GM19025 (cell line): ENCODE measurements at regions not wholly inside any gene's neighbourhood (a gene's known extent, or its start where the extent isn't known, plus 50 kb on each side); places are given as distances from the start of the nearest gene placed in this dataset.

Source experiments
- ATAC-seq: cut with Tn5 transposase; IDR thresholded peaks from one replicate; pipeline ENCODE4 v1.9.1; 2021; ENCODE audit warnings: mild to moderate bottlenecking, low read depth, moderate library complexity; ENCODE audit not compliant: unreplicated experiment

DNA sequence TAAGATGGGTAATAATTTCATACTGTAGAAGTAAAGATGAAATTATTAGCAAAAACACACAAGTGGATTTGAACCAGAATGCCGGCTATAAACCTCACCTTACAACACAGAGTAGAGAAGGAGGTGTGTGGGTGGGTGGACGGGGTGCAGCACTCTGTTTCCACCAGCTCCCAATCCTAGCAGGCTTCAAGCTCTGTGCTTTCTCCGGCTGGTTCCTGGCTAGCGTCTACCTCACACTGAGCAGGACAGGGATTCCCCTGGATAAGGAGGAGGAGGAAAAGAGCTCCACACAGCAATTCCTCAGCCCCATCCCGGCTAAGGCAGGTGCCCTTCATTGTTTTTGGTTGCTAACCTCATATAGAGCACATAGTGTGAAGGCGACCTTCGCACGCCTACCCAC is 453.3 kb downstream of the C6orf118 start:
- ATAC-seq: no peak

DNA sequence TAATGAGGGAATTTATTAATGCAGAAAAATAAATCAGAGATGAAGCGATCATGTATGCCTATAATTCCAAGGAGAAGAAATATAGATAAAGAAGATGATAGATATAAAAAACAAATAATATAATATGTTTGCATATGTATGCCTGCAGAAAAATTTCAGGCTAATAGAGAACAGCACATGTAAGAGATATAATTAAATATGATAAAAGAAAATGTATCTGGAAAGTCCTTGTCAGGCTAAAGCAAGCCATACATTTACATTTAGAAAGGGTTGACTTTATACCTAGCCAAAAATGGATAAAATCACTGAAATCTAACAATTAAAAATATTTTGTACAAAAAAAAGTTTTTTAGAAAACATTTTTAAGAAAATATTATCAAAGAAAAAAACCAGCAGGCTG is 454.1 kb downstream of the C6orf118 start:
- no peak for ATAC-seq

DNA sequence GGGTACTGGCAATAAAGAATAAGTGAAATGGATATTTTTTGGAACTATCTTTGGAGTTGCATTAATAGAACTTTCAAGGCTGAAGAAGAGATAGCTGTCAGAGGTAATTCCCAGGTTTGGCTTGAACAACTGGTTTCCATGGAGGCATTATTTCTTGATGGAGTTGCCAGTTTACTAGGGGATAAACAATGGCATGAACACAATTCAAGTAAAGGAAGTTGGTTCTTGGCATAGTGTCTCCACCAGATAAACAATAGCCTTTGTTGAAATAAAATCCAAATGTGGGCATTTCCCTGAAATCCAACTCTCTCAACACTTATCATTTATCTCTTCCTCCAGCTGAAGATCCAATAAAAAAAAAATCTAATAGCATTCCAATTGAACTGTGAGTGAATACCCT is 454.9 kb downstream of the C6orf118 start:
- ATAC-seq: no peak

DNA sequence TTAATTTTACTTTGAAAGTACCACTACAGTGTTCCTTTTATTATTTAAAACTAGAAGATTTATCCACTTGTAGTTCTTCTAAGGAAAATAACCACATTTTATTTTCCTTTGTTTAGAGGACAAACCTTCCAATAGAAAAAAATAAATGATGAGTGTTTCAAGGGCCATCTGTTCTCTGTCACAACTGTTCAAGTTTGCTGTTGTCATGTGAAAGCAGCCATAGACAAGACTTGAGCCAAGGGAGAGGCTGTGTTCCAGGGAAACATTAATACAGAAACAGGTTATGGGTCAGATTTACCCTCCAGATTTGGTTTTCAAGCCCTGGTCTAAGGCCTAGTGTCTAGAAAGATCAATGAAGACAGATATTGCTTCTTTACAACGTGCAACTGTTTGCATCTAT is 463.6 kb downstream of the C6orf118 start:
- no peak for ATAC-seq

DNA sequence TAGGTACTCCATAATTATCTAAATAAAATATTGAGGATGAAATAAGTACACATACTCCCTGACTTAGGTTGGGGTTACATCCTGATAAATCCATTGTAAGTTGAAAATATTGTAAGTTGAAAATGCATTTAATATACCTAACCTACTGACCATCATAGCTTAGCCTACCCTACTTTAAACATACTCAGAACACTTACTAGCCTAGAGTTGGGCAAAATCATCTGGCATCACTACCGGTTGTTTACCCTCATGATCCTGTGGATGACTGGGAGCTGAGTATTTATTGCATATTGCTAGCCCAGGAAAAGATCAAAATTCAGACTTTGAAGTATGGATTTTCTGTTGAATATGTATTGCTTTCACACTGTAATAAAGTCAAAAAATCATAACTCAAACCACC is 467.3 kb downstream of the C6orf118 start:
- no peak for ATAC-seq

DNA sequence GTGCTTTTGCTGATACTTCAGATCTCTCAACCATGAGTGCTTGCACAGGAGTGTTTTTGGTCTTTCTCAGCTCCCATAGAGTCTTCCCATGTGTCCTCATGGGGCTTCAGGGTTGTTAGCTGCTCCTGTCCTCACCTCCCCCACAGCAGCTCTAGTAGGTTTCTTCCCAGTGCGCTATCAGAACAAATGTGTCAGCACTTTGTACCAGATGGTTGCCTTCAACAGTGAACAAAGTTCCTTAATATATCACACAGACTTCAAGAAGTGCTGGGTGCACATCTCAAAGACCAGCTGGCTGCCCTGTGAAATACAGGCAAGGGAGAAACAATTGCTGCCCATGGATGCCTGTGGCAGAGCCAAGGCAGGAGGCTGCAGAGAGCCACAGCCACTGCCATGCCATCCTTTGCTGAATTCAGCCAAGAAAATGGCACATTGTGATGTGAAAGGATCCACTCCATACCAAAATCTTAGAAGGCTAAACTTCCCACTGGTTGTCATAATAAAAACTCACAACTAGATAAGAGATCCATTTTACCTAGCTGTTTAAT is 471.3 kb downstream of the C6orf118 start:
- no peak for ATAC-seq

DNA sequence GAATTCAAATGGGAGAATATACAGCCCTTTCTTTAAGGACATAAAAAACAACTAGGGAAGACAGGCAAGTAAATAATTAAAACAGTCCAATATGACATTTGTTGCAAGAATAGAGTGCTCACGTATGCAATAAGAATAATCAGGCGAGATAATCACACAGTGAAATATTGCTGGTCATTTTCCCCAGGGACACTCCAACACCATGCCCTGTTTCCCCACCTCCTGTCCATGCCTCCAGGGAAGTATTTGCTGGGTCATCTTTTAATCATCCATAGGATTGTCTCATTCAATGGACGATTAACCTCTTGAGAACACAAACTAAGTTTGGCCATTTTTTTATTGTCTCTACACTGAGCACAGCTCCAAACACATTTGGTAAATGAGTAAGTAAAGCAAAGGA is 472.9 kb downstream of the C6orf118 start:
- no peak for ATAC-seq

DNA sequence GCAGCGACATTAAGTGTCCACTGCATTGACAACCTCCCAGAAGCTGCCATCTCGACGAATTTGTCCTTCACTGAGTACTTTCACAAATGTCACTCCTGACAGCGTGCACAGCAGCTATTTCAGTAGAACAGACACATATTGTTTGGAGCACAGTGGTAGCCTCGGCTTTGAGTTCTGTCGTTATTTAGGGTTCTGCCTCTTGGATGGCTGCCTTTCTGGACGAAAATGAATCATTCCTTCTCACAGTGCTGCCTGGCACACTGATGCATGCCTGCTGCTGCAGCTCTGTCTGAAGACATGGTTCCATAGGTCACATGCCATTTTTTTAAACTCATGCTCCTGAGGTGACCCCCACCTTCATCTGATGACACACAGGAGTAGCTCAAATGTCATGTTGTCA is 477.0 kb downstream of the C6orf118 start:
- ATAC-seq: no peak

DNA sequence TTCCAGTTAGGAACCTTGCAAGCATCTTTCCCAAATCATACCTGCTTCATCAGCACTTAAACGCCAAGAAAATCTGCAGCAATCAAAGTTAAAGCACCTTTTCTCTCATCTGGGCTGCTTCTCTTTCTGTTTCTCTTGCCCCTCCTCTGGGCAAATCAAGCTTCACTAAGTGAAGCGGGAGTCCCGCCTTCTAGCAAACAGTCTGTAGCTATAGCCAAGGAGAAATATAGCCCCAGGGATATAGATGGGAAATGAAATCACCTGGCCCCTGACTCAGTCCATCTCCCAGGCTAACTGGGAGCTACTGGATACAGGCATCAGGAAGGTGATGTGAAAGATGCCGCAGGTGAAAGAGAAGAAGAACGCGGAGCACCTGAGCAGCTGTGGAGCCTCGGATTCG is 481.9 kb downstream of the C6orf118 start:
- ATAC-seq: no peak

DNA sequence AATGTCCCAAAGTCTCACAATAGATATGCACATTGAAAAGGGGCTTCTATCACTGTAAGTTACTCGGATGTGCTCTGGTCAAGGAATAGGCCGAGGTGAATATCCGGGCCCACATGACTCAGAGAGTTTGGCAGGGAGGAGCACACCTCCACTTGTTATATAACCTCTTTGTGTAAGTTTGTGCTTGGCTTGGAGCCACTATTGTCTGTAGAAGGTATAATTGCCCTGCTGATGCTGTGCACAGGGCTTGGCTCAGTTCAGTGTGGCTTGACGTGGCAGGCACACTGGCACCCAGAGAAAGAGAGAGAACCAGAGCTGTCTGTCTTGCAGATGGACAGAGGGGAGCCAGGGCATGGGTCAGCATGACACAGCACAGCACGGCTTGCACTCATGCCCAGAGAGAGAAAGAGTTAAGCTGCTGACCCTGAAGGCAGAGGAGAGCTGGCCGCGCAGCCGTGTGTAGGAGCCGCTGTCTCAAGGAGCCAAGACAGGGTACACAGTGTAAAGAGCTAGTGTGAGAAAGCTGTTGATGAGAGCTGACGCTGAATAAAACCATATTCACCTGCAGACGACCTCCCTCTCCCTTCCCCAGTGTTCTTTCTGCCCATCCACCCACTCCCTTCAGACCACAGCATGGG is 482.5 kb downstream of the C6orf118 start:
- no peak for ATAC-seq

DNA sequence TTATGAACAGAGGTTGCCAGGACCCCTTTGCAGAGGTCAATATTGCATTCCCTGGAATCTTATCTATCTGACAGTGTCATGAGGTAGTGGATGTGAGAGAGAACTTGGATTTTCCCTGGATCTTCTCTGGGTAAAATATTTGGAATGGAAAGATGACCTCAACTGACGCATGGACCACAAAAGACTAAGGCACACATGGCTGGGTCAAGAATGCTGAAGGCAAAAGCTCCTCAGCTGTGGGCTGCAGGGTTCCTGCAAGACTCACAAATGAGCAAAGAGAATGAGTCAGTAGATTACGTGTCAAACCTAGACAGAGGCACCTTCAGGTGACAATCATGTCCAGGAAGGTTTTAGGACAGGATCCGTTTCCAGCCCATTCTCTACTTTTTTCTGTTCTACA is 484.0 kb downstream of the C6orf118 start:
- no peak for ATAC-seq

DNA sequence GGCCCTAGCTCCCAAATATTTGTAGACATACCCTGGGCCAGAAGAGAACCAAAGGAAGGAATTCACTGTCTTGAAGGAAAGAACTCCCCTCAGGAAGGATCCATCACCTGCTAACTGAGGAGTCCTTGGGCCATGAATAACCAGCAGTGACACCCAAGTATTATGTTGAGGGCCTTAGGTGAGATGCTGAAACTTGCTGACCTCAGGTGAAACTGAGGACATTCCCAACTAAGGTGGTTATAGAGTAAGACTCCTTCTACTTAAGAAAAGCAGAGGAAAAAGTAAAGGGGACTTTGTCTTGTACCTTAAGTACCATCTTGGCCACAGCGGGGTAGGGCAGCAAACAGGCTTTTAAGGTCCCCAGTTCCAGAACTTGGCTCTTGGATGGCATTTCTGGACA is 491.7 kb downstream of the C6orf118 start:
- no peak for ATAC-seq

DNA sequence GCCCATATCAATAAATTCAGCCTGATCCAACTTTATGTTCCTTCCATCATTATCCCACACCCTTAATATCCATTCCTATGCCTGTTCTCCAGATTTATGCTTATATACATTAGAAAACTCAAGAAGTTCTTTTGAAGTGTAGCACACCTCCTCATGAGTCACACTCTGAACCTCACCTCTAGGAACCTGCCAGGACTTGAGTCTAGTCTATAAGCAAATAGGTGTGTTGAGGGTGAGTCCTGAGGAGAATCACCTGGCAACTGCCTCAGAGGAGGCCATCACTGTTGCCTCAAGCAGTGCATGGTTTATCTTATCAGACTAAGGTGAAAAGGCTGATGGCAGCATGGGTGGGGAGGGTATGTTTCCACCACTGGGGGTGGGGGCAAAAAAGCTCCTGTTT is 496.7 kb downstream of the C6orf118 start:
- ATAC-seq: no peak

DNA sequence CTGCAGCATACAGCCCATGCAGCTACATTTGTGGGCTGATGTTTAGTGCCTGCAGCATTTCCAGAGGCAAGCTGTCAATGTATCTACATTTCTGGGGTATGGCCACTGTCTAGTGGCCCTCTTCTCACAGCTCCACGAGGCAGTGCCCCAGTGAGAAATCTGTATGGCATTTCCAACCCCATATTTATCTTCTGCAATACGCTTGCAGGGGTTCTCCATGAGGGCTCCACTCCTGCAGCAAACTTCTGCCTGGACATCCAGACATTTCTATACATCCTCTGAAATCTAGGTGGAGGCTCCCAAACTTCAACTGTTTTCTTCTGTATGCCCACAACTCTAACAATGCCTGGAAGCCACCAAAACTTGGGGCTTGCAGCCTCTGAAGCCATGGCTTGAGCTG is 502.3 kb downstream of the C6orf118 start:
- ATAC-seq: no peak

DNA sequence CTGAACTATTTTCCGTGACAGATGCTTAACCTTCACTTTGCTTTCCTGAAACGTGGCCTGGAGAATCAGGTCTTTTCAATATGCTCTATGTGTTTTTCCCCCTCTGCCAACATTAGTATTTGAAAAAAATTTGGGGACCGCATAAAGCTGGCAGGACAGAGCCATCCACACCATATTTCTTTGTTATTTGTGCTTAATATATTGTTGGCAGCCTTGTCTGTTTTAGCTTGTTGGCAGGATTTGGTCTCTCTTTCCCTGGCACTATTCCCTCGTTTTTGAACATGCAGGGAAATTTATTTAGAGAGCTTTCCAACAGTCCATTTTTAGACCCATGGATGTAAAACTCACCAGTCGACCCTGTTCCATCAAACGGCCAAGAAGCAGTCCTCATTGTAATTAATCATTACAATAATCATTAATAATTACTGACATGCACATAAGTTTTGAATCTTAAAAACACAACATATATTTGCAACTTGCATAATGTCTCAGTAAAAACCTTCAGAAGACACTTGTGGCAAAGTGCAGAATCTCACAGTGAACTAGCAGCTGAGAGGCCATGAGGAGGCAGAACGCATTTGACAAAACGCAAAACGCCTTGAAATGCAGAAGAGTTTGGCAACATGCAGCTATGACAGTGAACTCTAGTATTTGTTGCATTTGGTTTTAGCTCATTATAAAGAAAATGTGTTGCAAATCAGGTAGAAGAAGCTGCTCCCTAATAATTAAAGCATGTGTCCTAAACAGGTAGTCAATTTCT is 514.2 kb downstream of the C6orf118 start:
- ATAC-seq: no peak

DNA sequence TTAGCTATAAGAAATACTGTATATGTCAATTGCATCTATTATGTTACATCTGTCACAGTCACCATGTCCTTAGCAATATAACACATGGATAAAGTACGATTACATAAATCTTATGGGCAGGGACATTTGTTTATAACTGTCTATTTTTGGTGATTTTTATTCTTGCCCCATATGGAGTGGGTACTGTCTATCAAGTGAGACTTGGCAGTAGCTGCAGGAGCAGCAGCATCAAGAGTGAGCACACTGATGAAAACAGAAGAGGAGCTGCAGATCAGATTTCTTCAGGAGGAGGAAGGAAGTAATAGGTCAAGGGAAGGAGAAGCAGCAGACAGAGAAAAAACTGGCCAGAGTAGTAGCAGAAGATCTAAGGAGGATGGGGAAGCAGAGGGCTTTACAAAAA is 516.7 kb downstream of the C6orf118 start:
- ATAC-seq: no peak

DNA sequence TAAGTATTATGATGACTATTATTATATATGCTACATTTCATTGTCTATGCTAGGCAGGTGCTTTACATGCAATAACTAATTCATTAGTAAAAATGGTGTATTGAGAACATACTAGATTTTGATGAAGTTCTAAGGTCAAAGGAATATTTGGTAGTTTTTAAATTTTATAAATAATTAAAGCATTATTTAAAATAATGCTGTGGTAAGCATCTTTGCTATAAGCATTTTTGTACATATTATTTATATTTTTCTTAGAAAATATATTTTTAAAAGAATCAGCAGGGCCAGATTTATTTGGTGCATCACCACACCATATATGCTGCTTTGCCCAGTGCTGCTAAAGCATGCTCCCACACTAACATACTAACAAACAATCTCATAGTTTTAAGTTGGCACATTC is 517.9 kb downstream of the C6orf118 start:
- no peak for ATAC-seq

DNA sequence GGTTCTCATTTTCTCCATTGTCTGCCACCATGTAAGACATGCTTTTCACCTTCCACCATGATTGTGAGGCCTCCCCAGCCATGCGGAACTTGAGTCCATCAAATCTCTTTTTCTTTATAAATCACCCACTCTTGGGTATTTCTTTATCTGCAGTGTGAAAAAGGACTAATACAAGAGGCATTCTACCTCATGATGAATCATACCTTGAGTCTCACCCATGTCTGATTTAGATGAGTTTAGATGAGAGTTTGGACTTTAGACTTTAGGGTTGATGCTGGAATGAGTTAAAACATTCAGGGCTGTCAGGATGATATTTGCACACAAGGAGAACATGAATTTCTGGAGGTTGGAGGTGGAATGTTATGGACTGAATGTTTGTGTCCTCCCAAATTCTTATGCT is 545.6 kb downstream of the C6orf118 start:
- ATAC-seq: no peak

DNA sequence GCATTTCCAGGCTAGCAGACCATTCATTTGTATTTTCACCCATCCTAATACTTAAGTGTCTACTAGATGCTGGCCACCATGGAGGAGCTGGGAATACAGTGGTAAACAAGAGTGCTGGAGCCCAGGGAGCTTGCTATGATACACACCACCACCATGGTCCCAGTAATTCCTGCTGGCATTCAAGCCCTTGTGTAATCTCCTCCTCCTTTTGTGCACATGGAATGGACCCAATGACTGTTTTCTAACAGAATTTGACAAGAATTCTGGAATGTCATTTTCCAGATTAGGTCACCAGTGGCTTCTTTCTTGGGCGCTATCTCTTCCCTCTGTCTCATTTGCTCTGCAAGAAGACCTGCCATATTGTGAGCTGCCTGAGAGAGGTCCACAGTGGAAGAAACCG is 552.0 kb downstream of the C6orf118 start:
- no peak for ATAC-seq

DNA sequence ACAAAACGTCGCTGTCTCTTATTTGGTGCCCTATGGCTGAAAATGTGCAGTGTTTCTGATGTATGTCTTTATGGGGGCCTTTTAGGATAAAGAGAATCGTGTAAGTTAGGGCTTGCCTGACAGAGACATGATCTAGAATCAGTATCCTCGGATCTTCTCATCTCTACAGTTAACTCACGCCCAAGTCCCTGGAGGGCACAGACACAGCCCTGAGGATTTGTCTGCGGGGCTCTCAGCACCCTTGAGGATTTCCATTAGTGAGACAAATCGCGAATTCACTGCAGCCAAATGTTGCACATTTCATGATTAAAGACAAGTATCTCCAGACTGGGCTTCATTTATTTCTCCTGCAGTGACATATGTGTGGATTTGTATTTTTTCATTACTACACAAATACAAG is 552.7 kb downstream of the C6orf118 start:
- ATAC-seq: no peak

DNA sequence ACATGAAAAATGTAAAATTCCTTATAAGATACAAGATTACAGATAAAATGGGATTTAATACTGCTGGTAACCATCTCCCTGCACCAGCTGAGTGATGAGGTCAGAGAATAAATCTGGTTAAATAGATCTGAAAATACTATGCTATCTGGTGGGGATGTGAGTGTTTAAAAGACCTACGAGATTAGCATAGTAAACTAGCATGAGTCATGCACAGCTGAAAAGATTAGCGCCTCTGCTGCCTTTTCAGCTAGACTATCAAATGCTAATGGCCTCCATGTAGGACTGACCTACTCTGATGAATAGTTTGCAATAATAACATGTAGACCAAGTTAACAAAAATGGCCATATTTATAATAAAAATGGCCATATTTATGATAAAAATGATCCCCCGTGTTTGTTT is 553.3 kb downstream of the C6orf118 start:
- ATAC-seq: no peak

DNA sequence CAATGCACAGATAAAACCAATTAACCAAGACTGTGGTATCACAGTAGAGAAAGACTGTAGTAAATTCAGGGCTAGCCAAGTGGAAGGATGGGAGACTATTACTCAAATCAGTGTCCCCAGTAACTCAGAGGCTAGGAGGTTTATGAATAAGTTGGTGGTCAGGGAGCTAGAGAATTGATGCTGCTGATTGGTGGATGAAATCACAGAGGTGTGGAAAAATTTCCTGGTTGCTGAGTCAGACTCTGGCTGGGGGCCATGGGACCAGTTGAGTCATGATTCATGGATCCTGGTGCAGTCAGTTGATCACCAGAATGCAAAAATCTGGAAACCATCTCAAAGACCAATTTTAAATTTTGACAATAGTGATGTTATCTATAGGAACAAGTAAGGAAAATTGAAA is 555.9 kb downstream of the C6orf118 start:
- ATAC-seq: no peak
